Neural cell (in vitro differentiated cells): ENCODE measurements at regions not wholly inside any gene's neighbourhood (a gene's known extent, or its start where the extent isn't known, plus 50 kb on each side); places are given as distances from the start of the nearest gene placed in this dataset.

Experiments
- H2AFZ ChIP-seq: fragments of 200-600, 300-800 bp; sonication (generic), shearing (Covaris generic); 2 replicates; pipeline ENCODE4 v1.6.0; 2014; ENCODE audit warnings: low read depth, mild to moderate bottlenecking, antibody characterized with exemption, low read length, moderate library complexity
- H3F3A ChIP-seq: fragments of 200-600 bp; shearing (Covaris generic); 2 replicates; pipeline ENCODE4 v1.6.1; 2016; ENCODE audit warnings: mild to moderate bottlenecking, moderate library complexity, mixed read lengths, antibody characterized with exemption, low read length; ENCODE audit not compliant: insufficient read depth, poor library complexity, severe bottlenecking
- H3K27ac ChIP-seq: fragments of 200-600, 300-800 bp; sonication (generic), shearing (Covaris generic); 2 replicates; pipeline ENCODE4 v1.5.1; 2014; ENCODE audit warnings: mild to moderate bottlenecking, low read length, moderate library complexity
- H3K27me3 ChIP-seq: fragments of 300-800, 200-600 bp; sonication (generic), shearing (Covaris generic); 2 replicates; pipeline ENCODE4 v1.6.0; 2014; ENCODE audit warnings: mild to moderate bottlenecking, low read depth, low read length, moderate library complexity; ENCODE audit not compliant: insufficient read depth
- H3K36me3 ChIP-seq: fragments of 300-800, 200-600 bp; sonication (generic), shearing (Covaris generic); 2 replicates; pipeline ENCODE4 v1.5.1; 2014; ENCODE audit warnings: mild to moderate bottlenecking, antibody characterized with exemption, low read length, moderate library complexity; ENCODE audit not compliant: insufficient read depth
- H3K4me2 ChIP-seq: fragments of 300-800, 200-600 bp; sonication (generic), shearing (Covaris generic); 2 replicates; pipeline ENCODE4 v1.6.0; 2014; ENCODE audit warnings: mild to moderate bottlenecking, low read length
- H3K4me3 ChIP-seq: fragments of 300-800, 200-600 bp; sonication (generic), shearing (Covaris generic); 2 replicates; pipeline ENCODE4 v1.5.1; 2014; ENCODE audit warnings: mild to moderate bottlenecking, low read length, moderate library complexity
- H3K79me2 ChIP-seq: fragments of 200-600 bp; shearing (Covaris generic); replicated peaks from 2 replicates; pipeline ENCODE4 v1.6.0; 2014; ENCODE audit warnings: mild to moderate bottlenecking, low read length, moderate library complexity; ENCODE audit not compliant: insufficient read depth
- H3K9ac ChIP-seq: fragments of 300-800, 200-600 bp; sonication (generic), shearing (Covaris generic); 2 replicates; pipeline ENCODE4 v1.6.1; 2016; ENCODE audit warnings: mild to moderate bottlenecking, low read length, mixed read lengths
- H3K9me2 ChIP-seq: fragments of 200-600 bp; shearing (Covaris generic); 2 replicates; pipeline ENCODE4 v1.6.1; 2016; ENCODE audit warnings: mild to moderate bottlenecking, low read length, mixed read lengths; ENCODE audit not compliant: insufficient read depth
- H3K9me3 ChIP-seq: fragments of 200-600, 300-800 bp; sonication (generic), shearing (Covaris generic); 2 replicates; pipeline ENCODE4 v1.6.1; 2016; ENCODE audit warnings: mild to moderate bottlenecking, mixed run types, low read length, moderate library complexity, mixed read lengths
- H4K20me1 ChIP-seq: fragments of 200-600 bp; shearing (Covaris generic); 2 replicates; pipeline ENCODE4 v1.6.1; 2016; ENCODE audit warnings: mild to moderate bottlenecking, mixed run types; ENCODE audit not compliant: insufficient read depth
- CTCF ChIP-seq: fragments of 450-650 bp; IDR thresholded peaks from 2 replicates; pipeline ENCODE4 v1.5.1; 2014; ENCODE audit warnings: antibody characterized with exemption, mild to moderate bottlenecking, moderate library complexity; ENCODE audit not compliant: poor library complexity, severe bottlenecking
- EP300 ChIP-seq: fragments of 450-650 bp; conservative IDR thresholded peaks from 2 replicates; pipeline ENCODE4 v1.6.1; 2014; ENCODE audit warnings: antibody characterized with exemption, mild to moderate bottlenecking, moderate library complexity; ENCODE audit not compliant: poor library complexity, severe bottlenecking
- EZH2 ChIP-seq: fragments of 200-600, 300-800 bp; shearing (Covaris generic), sonication (generic); IDR thresholded peaks from 2 replicates; pipeline ENCODE4 v1.6.1; 2014; ENCODE audit warnings: antibody characterized with exemption, low read length, borderline replicate concordance, mild to moderate bottlenecking; ENCODE audit not compliant: insufficient read depth, poor library complexity, severe bottlenecking
- MXI1 ChIP-seq: fragments of 450-650 bp; conservative IDR thresholded peaks from 2 replicates; pipeline ENCODE4 v1.6.1; 2014; ENCODE audit warnings: antibody characterized with exemption, mild to moderate bottlenecking; ENCODE audit not compliant: poor library complexity, severe bottlenecking
- POLR2AphosphoS5 ChIP-seq: IDR thresholded peaks from 2 replicates; pipeline ENCODE4 v1.6.1; 2012
- RAD21 ChIP-seq: fragments of 450-650 bp; conservative IDR thresholded peaks from 2 replicates; pipeline ENCODE4 v1.6.1; 2014; ENCODE audit warnings: antibody characterized with exemption, mild to moderate bottlenecking, moderate library complexity
- REST ChIP-seq: IDR thresholded peaks from 2 replicates; pipeline ENCODE4 v1.6.1; 2012; ENCODE audit warnings: borderline replicate concordance
- SMC3 ChIP-seq: fragments of 450-650 bp; conservative IDR thresholded peaks from 2 replicates; pipeline ENCODE4 v1.6.1; 2014; ENCODE audit warnings: antibody characterized with exemption, mild to moderate bottlenecking, moderate library complexity; ENCODE audit not compliant: poor library complexity
- TAF1 ChIP-seq: IDR thresholded peaks from 2 replicates; pipeline ENCODE4 v1.6.1; 2012; ENCODE audit warnings: low read depth

- Histone ChIP-seq H3K4me3 (no peak overlapping the region), H3K9me2 (no peaks in the 10 kb centered on the region), H3K27me3 (no peaks in the 10 kb centered on the region), H4K20me1 (no peaks in the 10 kb centered on the region), H3K9ac (no peak overlapping the region), H2AFZ (no peak overlapping the region), H3K27ac (no peak overlapping the region), H3F3A (no peaks in the 10 kb centered on the region), H3K9me3 (no peaks in the 10 kb centered on the region), H3K79me2 (no peaks in the 10 kb centered on the region), H3K4me2 (no peak overlapping the region), H3K36me3 (no peaks in the 10 kb centered on the region)
- TF ChIP-seq TAF1 (no peak), MXI1 (no peak), POLR2AphosphoS5 (no peak), EP300 (no peak), REST (no peak), CTCF (no peak), SMC3 (no peak)
Observed at GRCh38 chr4:8691151-8691775, 98.7 kb downstream of the CPZ start.

- no peaks in the 10 kb centered on the region for H3K9me3 ChIP-seq
- no peaks in the 10 kb centered on the region for H3K27me3 ChIP-seq
- H3K79me2 ChIP-seq: no peaks in the 10 kb centered on the region
- H3K27ac ChIP-seq: no peak overlapping the region
- H2AFZ ChIP-seq: no peak overlapping the region
- H3F3A ChIP-seq: no peaks in the 10 kb centered on the region
- TF ChIP-seq CTCF (no peak), MXI1 (no peak), EP300 (no peak), EZH2 (no peak), REST (no peak), RAD21 (no peak), POLR2AphosphoS5 (no peak), SMC3 (no peak), TAF1 (no peak)
- no peaks in the 10 kb centered on the region for H3K36me3 ChIP-seq
- H3K9ac ChIP-seq: no peak overlapping the region
- H4K20me1 ChIP-seq: no peaks in the 10 kb centered on the region
- no peak overlapping the region for H3K4me3 ChIP-seq
- H3K9me2 ChIP-seq: no peaks in the 10 kb centered on the region
- H3K4me2 ChIP-seq: no peak overlapping the region
Observed at GRCh38 chr4:8690216-8691150, 97.9 kb downstream of the CPZ start.
